Spleen (tissue), 7 donors: ENCODE measurements at regions not wholly inside any gene's neighbourhood (a gene's known extent, or its start where the extent isn't known, plus 50 kb on each side); places are given as distances from the start of the nearest gene placed in this dataset.

Source experiments
- POLR2A ChIP-seq, 3 donors: fragments of 450-650 bp; IDR thresholded peaks; one replicate each; pipeline ENCODE4 v1.5.1; 2017; ENCODE audit warnings: antibody characterized with exemption in 3 of 3, mild to moderate bottlenecking in 1 of 3
- POLR2AphosphoS5 ChIP-seq, 3 donors: sonication (generic); formaldehyde crosslinking; IDR thresholded peaks; one replicate each; pipeline ENCODE4 v1.5.1; 2017; ENCODE audit warnings: antibody characterized with exemption in 3 of 3
- TF ChIP-seq, protein P1 (sequence below), 11 experiments: fragments of 200-600 bp in 7 of 11; fragments of 450-650 bp in 4 of 11; sonication (generic) in 4 of 11; IDR thresholded peaks in 8 of 11; conservative IDR thresholded peaks in 3 of 11; 1 replicate in 7 of 11; 2 replicates in 4 of 11; pipeline versions ENCODE4 v1.4.0 to v1.8.0; 2016 to 2021; ENCODE audit warnings: antibody characterized with exemption in 11 of 11, inconsistent platforms in 4 of 11, mild to moderate bottlenecking in 1 of 11
- donor health status: DM: no; HTN: no; CAD: no; lungs with moderate emphysema.
- donor health status: DM: no; HTN: no; CAD: no.
- donor health status: DM: no; HTN: no; CAD: no.

GRCh38 chr18:2244641-2245040, 326.7 kb downstream of the METTL4 start:
- TF ChIP-seq POLR2AphosphoS5 (IDR thresholded peaks at IDR 0.05): no peak
- TF ChIP-seq, protein P1, sequence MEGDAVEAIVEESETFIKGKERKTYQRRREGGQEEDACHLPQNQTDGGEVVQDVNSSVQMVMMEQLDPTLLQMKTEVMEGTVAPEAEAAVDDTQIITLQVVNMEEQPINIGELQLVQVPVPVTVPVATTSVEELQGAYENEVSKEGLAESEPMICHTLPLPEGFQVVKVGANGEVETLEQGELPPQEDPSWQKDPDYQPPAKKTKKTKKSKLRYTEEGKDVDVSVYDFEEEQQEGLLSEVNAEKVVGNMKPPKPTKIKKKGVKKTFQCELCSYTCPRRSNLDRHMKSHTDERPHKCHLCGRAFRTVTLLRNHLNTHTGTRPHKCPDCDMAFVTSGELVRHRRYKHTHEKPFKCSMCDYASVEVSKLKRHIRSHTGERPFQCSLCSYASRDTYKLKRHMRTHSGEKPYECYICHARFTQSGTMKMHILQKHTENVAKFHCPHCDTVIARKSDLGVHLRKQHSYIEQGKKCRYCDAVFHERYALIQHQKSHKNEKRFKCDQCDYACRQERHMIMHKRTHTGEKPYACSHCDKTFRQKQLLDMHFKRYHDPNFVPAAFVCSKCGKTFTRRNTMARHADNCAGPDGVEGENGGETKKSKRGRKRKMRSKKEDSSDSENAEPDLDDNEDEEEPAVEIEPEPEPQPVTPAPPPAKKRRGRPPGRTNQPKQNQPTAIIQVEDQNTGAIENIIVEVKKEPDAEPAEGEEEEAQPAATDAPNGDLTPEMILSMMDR (IDR thresholded peaks at IDR 0.05 in 8 of 11, conservative IDR thresholded peaks at IDR 0.05 in 3 of 11): no peak
- no peak for TF ChIP-seq POLR2A (IDR thresholded peaks at IDR 0.05)
